ENCODE measurements at regions not wholly inside any gene's neighbourhood (a gene's known extent, or its start where the extent isn't known, plus 50 kb on each side); places are given as distances from the start of the nearest gene placed in this dataset.
A peak's percentile ranks its signal among the peaks of the same experiment; 100 is the strongest.

- H3K27me3 ChIP-seq (ENCODE audit: control insufficient read depth, insufficient read depth, low read length, poor library complexity, severe bottlenecking) = peaks cover 52% of the 10 kb centered on the region
- no peak overlapping the region for H3K4me3 ChIP-seq (ENCODE audit: insufficient read depth, low read depth, low read length)
- H3K9me3 ChIP-seq (ENCODE audit: control insufficient read depth, low read length) = no peaks in the 10 kb centered on the region
- no peak overlapping the region for H3K27ac ChIP-seq (ENCODE audit: insufficient read depth, low read depth, low read length, poor library complexity, severe bottlenecking)
- WGBS, 2 experiments = 78 to 94% methylated on average over 1 of the region's 1 CpG
- peaks cover 19% of the 10 kb centered on the region for H3K4me1 ChIP-seq (ENCODE audit: control insufficient read depth, insufficient read depth, low read length)
- no peaks in the 10 kb centered on the region for H3K36me3 ChIP-seq (ENCODE audit: control insufficient read depth, insufficient read depth, low read length)
Measured at GRCh38 chr22:22042009-22042408, 59.4 kb upstream of the TOP3B start.

- peaks cover 19% of the 10 kb centered on the region for H3K4me1 ChIP-seq (ENCODE audit: control insufficient read depth, insufficient read depth, low read length)
- no peaks in the 10 kb centered on the region for H3K36me3 ChIP-seq (ENCODE audit: control insufficient read depth, insufficient read depth, low read length)
- no peaks in the 10 kb centered on the region for H3K9me3 ChIP-seq (ENCODE audit: control insufficient read depth, low read length)
- no peak overlapping the region for H3K27ac ChIP-seq (ENCODE audit: insufficient read depth, low read depth, low read length, poor library complexity, severe bottlenecking)
- peaks cover 50% of the 10 kb centered on the region for H3K27me3 ChIP-seq (ENCODE audit: control insufficient read depth, insufficient read depth, low read length, poor library complexity, severe bottlenecking)
- H3K4me3 ChIP-seq (ENCODE audit: insufficient read depth, low read depth, low read length) = no peak overlapping the region
Measured at GRCh38 chr22:22040908-22041307, 58.3 kb upstream of the TOP3B start.

- H3K27ac ChIP-seq (ENCODE audit: insufficient read depth, low read depth, low read length, poor library complexity, severe bottlenecking) = no peak overlapping the region
- 93 to 98% methylated on average over 3 of the region's 3 CpGs for WGBS, 2 experiments
- no peaks in the 10 kb centered on the region for H3K9me3 ChIP-seq (ENCODE audit: control insufficient read depth, low read length)
- H3K27me3 ChIP-seq (ENCODE audit: control insufficient read depth, insufficient read depth, low read length, poor library complexity, severe bottlenecking) = peaks cover 51% of the 10 kb centered on the region
- no peak overlapping the region for H3K4me3 ChIP-seq (ENCODE audit: insufficient read depth, low read depth, low read length)
- H3K4me1 ChIP-seq (ENCODE audit: control insufficient read depth, insufficient read depth, low read length) = peaks cover 19% of the 10 kb centered on the region
- no peaks in the 10 kb centered on the region for H3K36me3 ChIP-seq (ENCODE audit: control insufficient read depth, insufficient read depth, low read length)
Measured at GRCh38 chr22:22040472-22040871, 57.9 kb upstream of the TOP3B start.

GRCh38 chr22:22039286-22040074, 56.9 kb upstream of the TOP3B start:
- H3K4me1 ChIP-seq (ENCODE audit: control insufficient read depth, insufficient read depth, low read length) = peaks cover 19% of the 10 kb centered on the region
- peaks cover 58% of the 10 kb centered on the region for H3K27me3 ChIP-seq (ENCODE audit: control insufficient read depth, insufficient read depth, low read length, poor library complexity, severe bottlenecking)
- H3K9me3 ChIP-seq (ENCODE audit: control insufficient read depth, low read length) = no peaks in the 10 kb centered on the region
- WGBS, 2 experiments = 57 to 63% methylated on average over 3 to 4 of the region's 4 CpGs
- no peaks in the 10 kb centered on the region for H3K36me3 ChIP-seq (ENCODE audit: control insufficient read depth, insufficient read depth, low read length)
- no peak overlapping the region for H3K4me3 ChIP-seq (ENCODE audit: insufficient read depth, low read depth, low read length)
- H3K27ac ChIP-seq (ENCODE audit: insufficient read depth, low read depth, low read length, poor library complexity, severe bottlenecking) = no peak overlapping the region

GRCh38 chr22:22038178-22038880, 55.7 kb upstream of the TOP3B start:
- peaks cover 65% of the 10 kb centered on the region for H3K27me3 ChIP-seq (ENCODE audit: control insufficient read depth, insufficient read depth, low read length, poor library complexity, severe bottlenecking)
- H3K4me3 ChIP-seq (ENCODE audit: insufficient read depth, low read depth, low read length) = no peak overlapping the region
- WGBS, 2 experiments = 100% methylated on average over 1 of the region's 1 CpG; no CpG with 5 or more reads in 1 of the 2 experiments
- peaks cover 19% of the 10 kb centered on the region for H3K4me1 ChIP-seq (ENCODE audit: control insufficient read depth, insufficient read depth, low read length)
- no peaks in the 10 kb centered on the region for H3K9me3 ChIP-seq (ENCODE audit: control insufficient read depth, low read length)
- H3K36me3 ChIP-seq (ENCODE audit: control insufficient read depth, insufficient read depth, low read length) = no peaks in the 10 kb centered on the region
- H3K27ac ChIP-seq (ENCODE audit: insufficient read depth, low read depth, low read length, poor library complexity, severe bottlenecking) = no peak overlapping the region

GRCh38 chr22:22037740-22038139, 55.2 kb upstream of the TOP3B start:
- no peaks in the 10 kb centered on the region for H3K36me3 ChIP-seq (ENCODE audit: control insufficient read depth, insufficient read depth, low read length)
- H3K9me3 ChIP-seq (ENCODE audit: control insufficient read depth, low read length) = no peaks in the 10 kb centered on the region
- H3K27ac ChIP-seq (ENCODE audit: insufficient read depth, low read depth, low read length, poor library complexity, severe bottlenecking) = peak overlapping the region; percentile 53
- peaks cover 19% of the 10 kb centered on the region for H3K4me1 ChIP-seq (ENCODE audit: control insufficient read depth, insufficient read depth, low read length)
- H3K4me3 ChIP-seq (ENCODE audit: insufficient read depth, low read depth, low read length) = no peak overlapping the region
- WGBS, 2 experiments = 56 to 72% methylated on average over 1 of the region's 1 CpG
- H3K27me3 ChIP-seq (ENCODE audit: control insufficient read depth, insufficient read depth, low read length, poor library complexity, severe bottlenecking) = peaks cover 69% of the 10 kb centered on the region

GRCh38 chr22:22037229-22037628, 54.6 kb upstream of the TOP3B start:
- no peaks in the 10 kb centered on the region for H3K9me3 ChIP-seq (ENCODE audit: control insufficient read depth, low read length)

GRCh38 chr22:22036588-22036987, 54.0 kb upstream of the TOP3B start:
- Histone ChIP-seq H3K9me3 (ENCODE audit: control insufficient read depth, low read length) (no peaks in the 10 kb centered on the region), H3K4me3 (ENCODE audit: insufficient read depth, low read depth, low read length) (no peak overlapping the region), H3K27ac (ENCODE audit: insufficient read depth, low read depth, low read length, poor library complexity, severe bottlenecking) (no peak overlapping the region), H3K36me3 (ENCODE audit: control insufficient read depth, insufficient read depth, low read length) (no peaks in the 10 kb centered on the region), H3K4me1 (ENCODE audit: control insufficient read depth, insufficient read depth, low read length) (peaks cover 19% of the 10 kb centered on the region), H3K27me3 (ENCODE audit: control insufficient read depth, insufficient read depth, low read length, poor library complexity, severe bottlenecking) (peaks cover 72% of the 10 kb centered on the region)
- 95 to 99% methylated on average over 3 of the region's 3 CpGs for WGBS, 2 experiments

More at GRCh38 chr22:22037229-22037628, 54.6 kb upstream of the TOP3B start:
- Histone ChIP-seq H3K4me3 (ENCODE audit: insufficient read depth, low read depth, low read length) (no peak overlapping the region), H3K27ac (ENCODE audit: insufficient read depth, low read depth, low read length, poor library complexity, severe bottlenecking) (peak overlapping the region; percentile 53), H3K36me3 (ENCODE audit: control insufficient read depth, insufficient read depth, low read length) (no peaks in the 10 kb centered on the region), H3K27me3 (ENCODE audit: control insufficient read depth, insufficient read depth, low read length, poor library complexity, severe bottlenecking) (peaks cover 74% of the 10 kb centered on the region), H3K4me1 (ENCODE audit: control insufficient read depth, insufficient read depth, low read length) (peaks cover 19% of the 10 kb centered on the region)

GRCh38 chr22:22035771-22036314, 53.3 kb upstream of the TOP3B start:
- no peaks in the 10 kb centered on the region for H3K9me3 ChIP-seq (ENCODE audit: control insufficient read depth, low read length)
- WGBS, 2 experiments = 91 to 95% methylated on average over 4 of the region's 4 CpGs
- no peak overlapping the region for H3K4me3 ChIP-seq (ENCODE audit: insufficient read depth, low read depth, low read length)
- H3K27me3 ChIP-seq (ENCODE audit: control insufficient read depth, insufficient read depth, low read length, poor library complexity, severe bottlenecking) = peaks cover 78% of the 10 kb centered on the region
- no peak overlapping the region for H3K27ac ChIP-seq (ENCODE audit: insufficient read depth, low read depth, low read length, poor library complexity, severe bottlenecking)
- peaks cover 19% of the 10 kb centered on the region for H3K4me1 ChIP-seq (ENCODE audit: control insufficient read depth, insufficient read depth, low read length)
- no peaks in the 10 kb centered on the region for H3K36me3 ChIP-seq (ENCODE audit: control insufficient read depth, insufficient read depth, low read length)

GRCh38 chr22:22035203-22035602, 52.6 kb upstream of the TOP3B start:
- peaks cover 80% of the 10 kb centered on the region for H3K27me3 ChIP-seq (ENCODE audit: control insufficient read depth, insufficient read depth, low read length, poor library complexity, severe bottlenecking)

More at GRCh38 chr22:22035203-22035602, 52.6 kb upstream of the TOP3B start:
- Histone ChIP-seq H3K27ac (ENCODE audit: insufficient read depth, low read depth, low read length, poor library complexity, severe bottlenecking) (no peak overlapping the region), H3K36me3 (ENCODE audit: control insufficient read depth, insufficient read depth, low read length) (no peaks in the 10 kb centered on the region), H3K9me3 (ENCODE audit: control insufficient read depth, low read length) (no peaks in the 10 kb centered on the region), H3K4me1 (ENCODE audit: control insufficient read depth, insufficient read depth, low read length) (peaks cover 19% of the 10 kb centered on the region), H3K4me3 (ENCODE audit: insufficient read depth, low read depth, low read length) (no peak overlapping the region)
